Fibroblast of skin of right quadriceps (primary cell): ENCODE measurements at regions not wholly inside any gene's neighbourhood (a gene's known extent, or its start where the extent isn't known, plus 50 kb on each side); places are given as distances from the start of the nearest gene placed in this dataset.
A peak's percentile ranks its signal among the peaks of the same experiment; 100 is the strongest.
"Not testable (repeated sequence)": the region's sequence is repeated elsewhere in the genome, so short reads cannot be mapped to it uniquely, and the experiment has no call there.

ENCODE experiments used
- DNase-seq: peaks from one replicate; pipeline ENCODE4 v3.0.0-alpha.2; 2013

DNA sequence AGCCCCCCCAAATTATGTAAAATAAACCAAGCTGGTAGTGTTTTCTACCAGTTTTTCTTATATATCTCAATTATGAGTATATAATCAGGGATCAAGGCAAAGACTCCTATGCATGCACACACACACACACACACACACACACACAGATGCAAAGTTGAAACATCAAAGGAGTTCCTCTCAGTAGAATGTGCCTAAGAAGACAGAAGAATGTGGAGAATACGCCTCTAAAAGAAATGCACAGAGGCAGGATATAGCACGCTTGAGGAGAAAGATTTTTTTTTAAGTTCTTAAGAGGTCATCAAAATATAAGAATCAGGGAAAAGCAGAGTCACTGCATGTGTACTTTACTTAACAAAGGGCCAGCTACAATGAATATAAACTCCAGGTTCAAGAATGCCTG is 138.2 kb upstream of the CLEC14A start:
- DNase-seq, result no peak

DNA sequence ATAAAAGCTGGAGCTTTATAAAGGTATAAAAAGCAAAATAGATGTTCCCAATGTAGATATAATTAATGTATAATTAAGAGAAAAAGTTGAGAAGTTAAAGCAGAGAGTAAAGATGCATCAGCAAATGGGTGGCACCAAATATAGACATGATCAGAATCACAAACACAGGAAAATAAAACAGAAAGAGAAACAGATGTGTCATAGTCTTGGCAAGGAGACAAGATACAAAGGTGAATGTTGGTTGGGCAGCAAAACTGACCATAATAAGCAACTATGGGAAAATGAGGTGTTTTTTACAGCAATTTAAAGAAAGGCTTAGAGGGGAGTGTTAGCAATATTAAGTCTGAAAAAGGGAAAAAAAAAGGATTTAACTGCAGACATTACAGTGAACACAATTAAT is 135.4 kb upstream of the CLEC14A start:
- DNase-seq, result peak; percentile 42

DNA sequence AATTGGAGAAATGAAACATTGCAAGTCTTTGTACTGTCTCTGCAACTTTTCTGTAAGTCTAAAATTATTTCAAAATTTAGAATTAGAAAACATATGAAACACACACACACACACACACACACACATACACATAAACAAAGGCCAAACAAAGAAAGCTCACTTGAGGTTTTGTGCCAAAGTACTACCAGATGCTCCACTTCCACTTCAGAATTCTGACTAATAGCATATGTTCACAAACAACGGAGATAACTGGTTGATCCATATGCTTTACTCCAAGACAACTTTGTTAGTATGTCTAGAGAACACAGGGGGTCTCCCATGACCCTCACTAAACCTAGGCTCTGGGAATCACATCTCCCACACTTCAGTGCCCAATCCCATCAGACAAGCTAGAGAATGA is 133.8 kb upstream of the CLEC14A start:
- DNase-seq, result peak; percentile 75

DNA sequence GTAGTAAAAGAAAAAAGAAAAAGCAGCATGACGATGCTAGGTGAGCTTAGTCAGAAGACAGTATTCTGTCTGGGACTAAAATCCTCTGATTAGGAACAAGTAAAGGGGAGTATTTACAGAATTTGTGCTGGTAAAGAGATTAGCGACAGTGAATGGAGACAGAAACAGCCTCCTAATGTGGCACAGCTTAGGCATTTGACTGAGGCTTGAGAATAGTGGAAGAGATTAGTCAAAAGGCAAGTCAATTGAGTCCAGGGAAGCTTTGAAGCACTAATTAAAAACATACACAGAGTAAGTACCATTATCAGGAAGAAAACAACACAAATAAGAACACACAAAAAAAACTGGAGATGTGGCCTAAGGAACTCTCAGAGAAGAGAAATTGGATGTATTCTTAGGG is 131.9 kb upstream of the CLEC14A start:
- DNase-seq, result no peak

DNA sequence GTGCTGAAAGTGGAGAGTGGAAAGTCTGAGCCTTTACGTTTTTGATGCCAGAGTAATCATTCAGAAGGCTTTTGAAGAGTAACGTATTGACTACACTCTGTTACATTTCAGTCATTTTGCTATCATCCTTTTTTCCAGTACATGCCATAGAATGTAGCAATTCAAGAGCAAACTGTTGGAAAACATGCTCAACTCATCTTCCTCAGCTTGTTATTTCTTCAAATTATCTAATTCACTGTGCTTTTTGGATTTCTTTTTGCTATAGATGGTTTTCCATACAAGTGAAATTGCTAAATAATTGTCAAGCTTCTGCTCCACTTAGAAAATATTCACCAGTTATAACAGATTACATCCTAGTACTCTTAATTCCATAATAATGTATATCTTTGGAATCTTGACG is 129.9 kb upstream of the CLEC14A start:
- no peak for DNase-seq

DNA sequence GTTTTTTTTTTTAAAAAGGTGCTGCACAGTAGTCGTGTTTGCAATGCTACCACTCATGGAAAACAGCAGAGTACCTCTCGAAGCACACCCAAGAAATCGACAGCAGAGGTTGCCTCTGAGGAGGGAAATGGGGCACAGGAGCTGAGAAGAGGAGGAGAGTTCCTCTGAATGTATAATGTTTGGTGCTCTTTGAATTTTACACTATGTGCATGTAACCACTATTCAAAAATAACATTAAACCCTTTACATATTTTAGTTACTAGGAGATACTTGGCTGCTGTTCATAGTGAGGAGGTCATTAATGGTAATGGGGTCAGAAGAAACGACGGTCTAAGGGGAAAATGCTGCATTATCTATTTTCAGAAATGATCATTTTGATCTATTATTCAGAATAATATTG is 129.4 kb upstream of the CLEC14A start:
- no peak for DNase-seq

DNA sequence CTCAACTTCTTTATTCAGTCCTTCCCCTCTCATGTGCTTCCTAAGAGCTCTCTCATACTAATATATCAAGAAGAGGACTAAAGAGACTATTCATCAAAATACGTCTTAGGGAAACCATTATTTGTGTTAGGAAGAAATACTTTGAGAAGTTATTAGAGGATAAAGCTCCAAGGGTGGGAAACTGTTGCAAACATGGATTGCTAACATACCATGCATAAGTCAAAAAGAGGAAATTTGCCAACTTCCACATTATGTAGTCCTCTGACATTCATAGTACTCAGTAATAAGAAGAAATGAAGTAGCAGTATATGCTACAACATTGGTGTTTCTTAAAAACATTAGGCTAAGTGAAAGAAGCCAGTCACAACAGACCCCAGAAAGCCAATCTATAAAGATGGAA is 128.8 kb upstream of the CLEC14A start:
- peak; percentile 36 for DNase-seq

DNA sequence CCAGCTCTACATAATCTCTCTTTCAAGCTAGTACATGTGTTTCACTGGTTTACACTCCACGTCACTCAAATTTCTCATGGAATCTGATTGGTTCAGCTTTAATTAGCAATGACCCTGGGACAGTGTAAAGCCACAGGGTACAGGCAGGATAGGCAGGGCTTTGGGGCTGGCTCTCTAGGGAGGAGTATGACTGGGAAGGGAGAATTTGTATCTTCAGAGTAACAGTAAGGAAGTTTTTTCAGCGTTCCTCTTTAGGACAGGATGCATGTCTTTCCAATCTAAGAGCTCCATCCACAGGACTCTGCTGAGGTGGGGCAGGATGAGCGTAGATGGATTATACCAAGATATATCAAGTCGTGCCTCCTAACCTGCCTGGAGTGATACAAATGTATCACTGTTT is 112.0 kb upstream of the CLEC14A start:
- DNase-seq, result no peak

DNA sequence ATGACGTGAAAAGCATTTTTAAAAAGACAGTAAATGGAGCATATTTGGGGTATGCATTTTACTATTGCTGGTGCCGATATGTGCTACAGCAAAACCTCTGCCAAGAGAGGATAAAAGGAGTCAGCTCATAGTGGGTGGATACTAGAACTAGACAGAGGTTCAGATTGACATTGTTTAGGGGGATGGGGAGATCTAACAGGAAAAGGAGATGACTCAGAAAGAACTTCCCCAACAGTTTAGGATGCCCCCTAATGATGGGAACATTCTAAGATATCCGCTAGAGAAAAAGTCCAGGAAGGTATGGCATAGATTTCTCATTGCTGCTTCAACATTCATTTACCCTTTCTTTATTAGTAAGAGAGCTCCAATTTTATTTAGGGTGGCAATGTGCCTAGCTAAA is 110.5 kb upstream of the CLEC14A start:
- DNase-seq, result peak; percentile 22

DNA sequence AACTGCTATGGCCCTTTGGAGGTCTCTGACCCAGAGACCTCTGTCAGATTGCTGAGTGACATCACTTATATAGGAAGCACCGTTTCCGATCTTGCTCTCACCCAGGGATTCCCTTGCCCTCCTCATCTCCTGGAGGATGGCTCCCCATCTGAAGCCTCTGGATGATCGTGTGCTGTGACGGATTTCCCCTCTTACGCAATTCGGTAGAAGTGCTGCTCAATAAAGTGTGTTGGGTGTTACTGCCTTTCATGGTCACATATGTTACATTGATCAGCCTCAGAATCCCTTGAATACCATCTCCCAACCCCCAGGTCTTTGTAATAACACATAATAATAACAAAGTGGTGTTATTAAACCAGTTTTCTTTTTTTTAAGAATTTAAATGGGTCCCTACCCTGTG is 107.3 kb upstream of the CLEC14A start:
- DNase-seq, result no peak

DNA sequence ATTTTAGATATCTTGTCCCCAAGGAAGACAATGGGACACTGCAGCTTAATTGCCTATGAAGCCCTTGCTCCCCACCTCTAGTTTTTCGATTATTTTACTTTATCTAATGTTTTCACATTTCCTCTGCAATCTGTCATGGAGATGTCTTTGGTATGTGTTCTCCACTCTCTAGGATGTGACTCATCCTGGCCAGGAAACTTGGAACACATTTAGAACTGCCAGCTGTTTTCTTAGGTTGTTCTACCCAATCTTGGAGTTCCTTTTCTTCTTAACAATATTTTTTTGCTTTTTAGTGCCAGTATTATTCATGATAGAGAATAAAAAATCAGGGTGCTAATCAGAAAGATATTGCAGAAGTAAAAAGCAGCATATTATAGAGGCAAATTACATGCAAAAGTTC is 101.7 kb upstream of the CLEC14A start:
- DNase-seq, result peak; percentile 88

DNA sequence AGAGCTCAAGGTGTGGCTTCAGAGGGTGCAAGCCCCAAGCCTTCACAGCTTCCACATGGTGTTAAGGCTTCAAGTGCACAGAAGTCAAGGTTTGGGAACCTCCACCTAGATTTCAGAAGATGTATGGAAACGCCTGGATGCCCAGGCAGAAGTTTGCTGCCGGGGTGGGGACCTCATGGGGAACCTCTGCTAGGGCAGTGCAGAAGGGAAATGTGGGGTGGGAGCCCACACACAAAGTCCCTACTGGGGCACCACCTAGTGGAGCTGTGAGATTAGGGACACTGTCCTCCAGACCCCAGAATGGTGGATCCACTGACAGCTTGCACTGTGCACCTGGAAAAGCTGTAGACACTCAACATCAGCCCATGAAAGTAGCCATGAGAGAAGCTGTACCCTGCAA is 99.6 kb upstream of the CLEC14A start:
- not testable (repeated sequence) for DNase-seq

DNA sequence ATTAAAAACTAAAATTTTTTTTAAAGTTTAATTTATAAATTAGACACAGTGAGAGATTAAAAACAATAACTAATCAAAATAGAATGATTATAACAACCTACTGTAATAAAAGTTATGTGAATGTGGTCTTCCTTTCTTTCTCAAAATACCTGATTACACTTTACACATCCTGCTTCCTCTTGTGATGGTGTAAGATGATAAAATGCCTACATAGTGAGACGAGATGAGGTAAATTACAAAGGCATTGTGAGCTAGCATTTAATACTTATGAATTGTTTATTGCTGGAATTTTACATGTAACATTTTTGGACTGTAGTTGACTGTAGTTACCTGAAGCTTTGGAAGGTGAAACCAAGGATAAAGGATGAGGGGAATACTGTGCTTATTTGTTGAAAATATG is 94.2 kb upstream of the CLEC14A start:
- no peak for DNase-seq

DNA sequence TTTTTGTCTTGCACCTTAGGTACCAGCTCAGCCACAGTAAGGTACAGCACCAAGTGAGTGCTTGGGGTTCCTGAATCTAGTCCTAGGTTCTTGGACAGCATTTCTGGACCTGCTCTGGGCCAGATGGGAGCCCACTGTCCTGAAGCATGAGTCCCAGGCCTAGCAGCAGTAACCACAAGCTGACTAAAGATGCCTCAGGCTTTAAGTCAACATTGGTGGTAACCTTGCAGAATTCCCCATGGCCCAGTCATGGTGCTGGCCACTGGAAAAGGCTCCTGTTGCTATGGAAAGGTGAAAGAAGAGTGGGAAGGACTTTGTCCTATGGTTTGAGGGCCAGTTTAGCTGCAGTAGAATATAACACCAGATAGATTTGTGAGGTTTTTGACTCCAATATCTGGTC is 86.9 kb upstream of the CLEC14A start:
- DNase-seq, result peak; percentile 77

DNA sequence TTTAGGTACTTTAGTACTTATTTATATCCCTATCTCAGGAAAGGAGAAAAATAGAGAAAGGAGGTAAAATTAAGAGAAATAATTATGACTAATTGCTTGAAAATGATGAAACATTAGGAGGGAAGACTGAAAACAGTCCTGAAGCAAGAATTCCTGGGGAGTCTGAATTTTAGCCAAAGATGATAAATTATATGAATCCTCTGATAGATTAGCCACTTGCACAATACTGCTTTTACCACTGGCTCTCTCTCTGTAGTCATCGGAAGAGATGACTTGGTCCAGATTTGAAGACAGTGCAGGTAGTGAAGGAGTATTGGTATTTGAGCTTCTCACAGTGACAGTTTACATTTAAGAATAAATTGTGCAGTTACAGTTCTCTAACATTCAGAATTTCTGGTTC is 83.8 kb upstream of the CLEC14A start:
- peak; percentile 90 for DNase-seq

DNA sequence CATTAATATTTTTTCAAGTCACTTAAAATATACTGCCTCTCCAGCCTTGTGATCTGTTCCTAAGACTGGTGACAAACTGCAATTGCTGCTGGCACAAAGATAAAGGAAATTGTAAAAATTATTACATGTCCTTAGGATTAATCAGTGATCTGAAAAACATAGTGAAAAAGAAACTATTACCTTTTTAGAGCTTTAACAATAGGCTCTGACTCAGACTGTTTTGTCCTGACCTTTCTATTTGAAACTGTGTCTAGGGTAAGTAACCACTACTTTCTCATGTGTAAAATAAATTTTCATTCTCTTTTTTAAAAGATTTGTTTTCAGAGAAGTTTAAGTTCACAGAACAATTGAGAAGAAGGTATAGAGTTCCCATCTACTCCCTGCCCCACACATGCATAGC is 80.4 kb upstream of the CLEC14A start:
- DNase-seq, result no peak

DNA sequence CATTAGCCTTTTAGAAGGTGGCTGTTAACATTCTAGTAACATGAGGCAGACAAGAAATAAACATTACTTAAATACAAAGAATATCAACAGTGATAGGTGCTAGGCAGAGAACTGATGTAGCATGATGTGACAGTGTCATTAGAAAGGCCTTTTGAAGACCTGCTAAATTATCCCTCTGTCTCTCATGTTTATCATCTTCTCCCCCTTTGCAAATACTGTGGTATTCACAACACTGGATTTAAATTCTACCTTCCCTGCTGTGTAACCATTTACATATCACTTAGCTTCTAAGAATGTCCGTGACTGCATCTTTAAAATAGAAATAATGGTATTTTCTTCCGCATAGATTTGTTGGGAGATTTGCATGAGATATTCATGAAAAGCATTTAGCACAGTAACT is 74.4 kb upstream of the CLEC14A start:
- DNase-seq, result no peak

DNA sequence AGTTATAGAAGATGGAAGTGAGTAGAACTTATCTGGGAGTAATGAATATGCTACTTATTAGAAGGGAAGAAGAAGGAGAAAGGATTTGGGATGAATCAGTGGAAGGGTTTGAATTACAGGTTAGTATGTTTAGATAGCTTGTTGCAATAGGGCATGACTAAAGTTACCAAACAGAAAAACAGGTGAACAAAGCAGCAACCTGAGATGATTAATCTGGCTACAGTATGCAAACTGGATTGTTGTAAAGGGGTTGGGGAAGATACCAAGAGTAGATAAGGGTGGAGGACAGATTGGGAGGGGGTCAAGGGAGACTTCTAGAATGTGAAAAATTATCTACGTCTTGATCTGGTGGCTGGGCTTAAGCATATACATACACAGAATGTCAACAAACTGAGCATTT is 73.4 kb upstream of the CLEC14A start:
- no peak for DNase-seq

DNA sequence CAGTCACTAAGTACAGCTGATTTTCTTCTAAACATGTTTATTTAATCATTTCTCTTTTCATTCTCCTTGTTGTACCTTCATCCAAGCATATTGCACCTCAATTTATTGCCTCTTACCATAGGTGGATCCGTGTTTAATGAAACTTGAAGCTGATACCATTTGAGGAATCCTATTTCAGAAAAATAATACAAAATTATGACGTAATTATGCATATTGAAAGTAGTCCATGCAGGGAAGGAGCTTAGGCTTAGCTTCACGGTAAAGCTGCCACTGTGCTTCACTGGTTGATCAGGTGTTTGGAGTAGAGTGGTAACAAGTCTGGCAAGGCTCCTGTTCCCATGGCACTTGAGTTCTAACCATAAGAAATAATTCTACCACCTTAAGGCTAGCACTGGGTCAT is 61.0 kb upstream of the CLEC14A start:
- DNase-seq, result no peak

DNA sequence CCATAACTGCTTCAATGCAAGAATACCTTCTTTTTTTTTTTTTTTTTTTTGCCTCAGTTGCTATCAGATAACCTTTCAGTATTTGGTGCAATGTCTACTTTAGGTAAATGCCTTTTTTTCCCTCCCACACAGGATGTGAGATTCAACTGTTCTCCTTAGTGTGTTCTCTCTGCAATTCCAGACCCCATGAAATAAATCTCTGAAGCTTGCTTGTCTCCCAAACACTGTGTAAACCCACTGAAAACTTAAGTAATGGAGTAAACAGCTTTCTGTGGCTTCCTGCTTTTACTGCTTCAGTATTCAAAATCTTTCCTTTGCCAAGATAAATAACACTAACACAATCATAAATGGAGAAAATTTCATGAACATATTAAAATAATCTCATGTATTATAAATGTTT is 55.8 kb upstream of the CLEC14A start:
- DNase-seq, result peak; percentile 3

DNA sequence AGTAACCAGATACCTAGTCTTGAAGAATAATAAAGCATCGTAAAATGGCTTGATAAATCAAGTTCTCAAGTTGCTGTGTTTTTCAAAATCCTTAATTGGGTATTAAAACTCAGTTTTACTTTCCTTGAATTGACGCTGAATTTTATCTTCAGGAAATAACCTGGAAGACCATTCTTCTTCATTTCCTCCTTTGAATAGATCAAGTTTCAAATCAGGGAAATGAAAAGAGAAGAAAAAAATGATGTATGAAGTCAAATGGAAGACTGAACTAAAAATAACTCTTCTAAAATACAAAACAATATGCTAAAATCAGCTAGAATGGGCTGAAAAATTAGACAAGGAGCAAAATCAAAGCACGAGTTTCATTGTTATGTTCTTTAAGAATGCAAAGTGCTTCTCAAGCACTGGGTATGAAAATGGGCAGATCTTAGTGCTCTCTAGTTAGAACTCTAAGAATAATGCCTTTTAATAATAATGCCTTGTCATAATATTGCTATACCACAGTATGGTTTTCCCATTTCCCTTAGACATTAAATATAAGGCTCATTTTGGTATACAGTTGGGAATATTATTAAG is 54.6 kb upstream of the CLEC14A start:
- DNase-seq, result no peak

DNA sequence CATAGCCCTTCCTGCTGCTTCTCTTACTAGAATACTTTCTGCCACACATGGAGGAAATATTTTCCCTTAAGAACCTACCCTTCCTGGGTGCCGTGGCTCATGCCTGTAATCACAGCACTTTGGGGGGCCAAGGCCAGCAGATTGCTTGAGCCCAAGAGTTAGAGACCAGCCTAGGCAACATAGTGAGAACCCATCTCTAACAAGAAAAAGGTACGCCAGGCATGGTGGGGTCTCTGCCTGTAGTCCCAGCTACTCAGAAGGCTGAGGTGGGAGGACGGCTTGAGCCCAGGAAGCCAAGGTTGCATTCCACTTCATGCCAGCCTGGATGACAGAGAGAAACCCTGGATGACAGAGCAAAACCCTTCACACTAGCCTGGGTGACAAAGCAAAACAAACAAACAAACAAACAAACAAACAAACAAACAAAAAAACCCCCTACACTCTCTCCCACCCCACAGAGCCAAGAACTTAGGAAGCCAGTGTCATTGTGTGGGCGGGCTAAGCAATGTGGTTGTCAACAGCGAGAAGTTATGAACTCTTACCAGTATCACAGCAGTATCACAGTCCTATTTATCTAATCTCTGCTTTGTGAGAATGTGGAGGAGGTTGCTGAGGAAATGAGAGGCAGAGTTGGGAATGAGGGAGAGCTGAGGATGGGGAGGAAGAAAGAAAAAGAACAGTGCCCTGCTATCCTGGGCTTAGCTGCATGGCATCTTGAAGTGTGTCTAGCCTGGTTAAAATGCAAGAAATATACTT is 53.8 kb upstream of the CLEC14A start:
- no peak for DNase-seq
